Smooth muscle cell (in vitro differentiated cells): ENCODE measurements at regions not wholly inside any gene's neighbourhood (a gene's known extent, or its start where the extent isn't known, plus 50 kb on each side); places are given as distances from the start of the nearest gene placed in this dataset.

Experiments used
- DNase-seq: peaks from one replicate; lab custom pipeline; 2025; ENCODE audit not compliant: unreplicated experiment; lab: John Stamatoyannopoulos, UW
- H2AFZ ChIP-seq: fragments of 200-600 bp; sonication (generic); 2 replicates; pipeline ENCODE4 v1.6.0; 2016; ENCODE audit warnings: antibody characterized with exemption, low read depth, mild to moderate bottlenecking
- H3F3A ChIP-seq: fragments of 200-600 bp; sonication (generic); 2 replicates; pipeline ENCODE4 v1.6.0; 2017; ENCODE audit warnings: antibody characterized with exemption, low read depth
- H3K27ac ChIP-seq: fragments of 200-600 bp; sonication (generic); 2 replicates; pipeline ENCODE4 v1.5.1; 2016; ENCODE audit warnings: low read depth, mild to moderate bottlenecking
- H3K27me3 ChIP-seq: fragments of 200-600 bp; sonication (generic); 2 replicates; pipeline ENCODE4 v1.6.1; 2016; ENCODE audit warnings: low read depth, mild to moderate bottlenecking
- H3K36me3 ChIP-seq: fragments of 200-600 bp; sonication (generic); 2 replicates; pipeline ENCODE4 v1.5.1; 2016; ENCODE audit warnings: low read depth
- H3K4me1 ChIP-seq: fragments of 200-600 bp; sonication (generic); 2 replicates; pipeline ENCODE4 v1.5.1; 2016; ENCODE audit warnings: low read depth
- H3K4me2 ChIP-seq: fragments of 200-600 bp; sonication (generic); 2 replicates; pipeline ENCODE4 v1.6.0; 2016; ENCODE audit warnings: mild to moderate bottlenecking
- H3K4me3 ChIP-seq: fragments of 200-600 bp; sonication (generic); 2 replicates; pipeline ENCODE4 v1.5.1; 2016; ENCODE audit warnings: mild to moderate bottlenecking
- H3K79me2 ChIP-seq: fragments of 200-600 bp; sonication (generic); 2 replicates; pipeline ENCODE4 v1.6.0; 2016; ENCODE audit warnings: low read depth, mild to moderate bottlenecking
- H3K9ac ChIP-seq: fragments of 200-600 bp; sonication (generic); 2 replicates; pipeline ENCODE4 v1.6.0; 2016; ENCODE audit warnings: low read depth
- H3K9me3 ChIP-seq: fragments of 200-600 bp; sonication (generic); replicated peaks from 2 replicates; pipeline ENCODE4 v1.5.1; 2016; ENCODE audit warnings: low read depth
- H4K20me1 ChIP-seq: fragments of 200-600 bp; sonication (generic); 2 replicates; pipeline ENCODE4 v1.6.0; 2016; ENCODE audit warnings: low read depth
- WGBS: methylation state at CpG from one replicate; pipeline ENCODE4 v1.1.7; 2016; ENCODE audit warnings: low lambda C conversion rate; 5-methylcytosine and 5-hydroxymethylcytosine counted together
- TF ChIP-seq, protein P1 (sequence below): fragments of 200-600 bp; sonication (generic); IDR thresholded peaks from 2 replicates; pipeline ENCODE4 v1.5.1; 2017; ENCODE audit warnings: borderline replicate concordance, mild to moderate bottlenecking, antibody characterized with exemption; ENCODE audit not compliant: insufficient read depth, poor library complexity, severe bottlenecking

DNA sequence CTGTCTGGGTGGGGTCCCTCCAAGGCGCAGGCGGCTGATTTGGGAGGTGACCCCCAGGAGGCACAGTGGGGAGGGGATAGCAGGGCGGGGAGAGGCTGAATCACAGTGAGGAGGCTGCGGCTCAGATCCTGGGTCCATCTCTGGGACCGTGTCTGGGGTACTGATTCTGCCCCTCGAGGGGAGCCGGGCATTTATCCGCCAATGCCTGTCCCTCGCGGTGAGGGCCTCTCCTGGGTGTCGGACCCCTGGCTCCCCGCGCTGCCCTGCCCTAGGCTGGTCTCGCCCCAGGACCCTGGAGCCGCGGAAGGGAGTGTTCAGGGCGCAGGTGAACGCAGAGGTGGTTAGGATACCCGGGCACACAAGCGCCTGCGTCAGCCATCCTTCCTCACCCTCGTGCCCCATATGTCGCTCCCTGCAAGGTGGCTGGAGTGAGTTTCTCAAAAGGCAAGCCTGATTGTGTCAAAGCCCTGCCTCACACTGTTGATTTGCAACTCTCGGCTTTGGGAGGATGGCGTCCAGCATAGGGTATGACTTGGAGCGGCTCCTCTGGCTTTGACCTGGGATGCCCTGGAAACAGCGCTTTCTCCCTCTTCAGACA lies 530.9 kb downstream of the PTPRU start:
- DNase-seq, result no peak
- Histone ChIP-seq H3K9ac (no peak overlapping the region), H3K79me2 (no peaks in the 10 kb centered on the region), H3K27me3 (peaks cover 24% of the 10 kb centered on the region), H3K27ac (no peak overlapping the region), H3K4me1 (no peaks in the 10 kb centered on the region), H3K4me2 (no peak overlapping the region), H4K20me1 (no peaks in the 10 kb centered on the region), H3K4me3 (no peak overlapping the region), H3K9me3 (no peaks in the 10 kb centered on the region), H2AFZ (no peak overlapping the region), H3K36me3 (no peaks in the 10 kb centered on the region), H3F3A (no peaks in the 10 kb centered on the region)
- TF ChIP-seq, protein P1, sequence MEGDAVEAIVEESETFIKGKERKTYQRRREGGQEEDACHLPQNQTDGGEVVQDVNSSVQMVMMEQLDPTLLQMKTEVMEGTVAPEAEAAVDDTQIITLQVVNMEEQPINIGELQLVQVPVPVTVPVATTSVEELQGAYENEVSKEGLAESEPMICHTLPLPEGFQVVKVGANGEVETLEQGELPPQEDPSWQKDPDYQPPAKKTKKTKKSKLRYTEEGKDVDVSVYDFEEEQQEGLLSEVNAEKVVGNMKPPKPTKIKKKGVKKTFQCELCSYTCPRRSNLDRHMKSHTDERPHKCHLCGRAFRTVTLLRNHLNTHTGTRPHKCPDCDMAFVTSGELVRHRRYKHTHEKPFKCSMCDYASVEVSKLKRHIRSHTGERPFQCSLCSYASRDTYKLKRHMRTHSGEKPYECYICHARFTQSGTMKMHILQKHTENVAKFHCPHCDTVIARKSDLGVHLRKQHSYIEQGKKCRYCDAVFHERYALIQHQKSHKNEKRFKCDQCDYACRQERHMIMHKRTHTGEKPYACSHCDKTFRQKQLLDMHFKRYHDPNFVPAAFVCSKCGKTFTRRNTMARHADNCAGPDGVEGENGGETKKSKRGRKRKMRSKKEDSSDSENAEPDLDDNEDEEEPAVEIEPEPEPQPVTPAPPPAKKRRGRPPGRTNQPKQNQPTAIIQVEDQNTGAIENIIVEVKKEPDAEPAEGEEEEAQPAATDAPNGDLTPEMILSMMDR, result no peak
- 89% methylated on average over 24 of the region's 27 CpGs for WGBS

DNA sequence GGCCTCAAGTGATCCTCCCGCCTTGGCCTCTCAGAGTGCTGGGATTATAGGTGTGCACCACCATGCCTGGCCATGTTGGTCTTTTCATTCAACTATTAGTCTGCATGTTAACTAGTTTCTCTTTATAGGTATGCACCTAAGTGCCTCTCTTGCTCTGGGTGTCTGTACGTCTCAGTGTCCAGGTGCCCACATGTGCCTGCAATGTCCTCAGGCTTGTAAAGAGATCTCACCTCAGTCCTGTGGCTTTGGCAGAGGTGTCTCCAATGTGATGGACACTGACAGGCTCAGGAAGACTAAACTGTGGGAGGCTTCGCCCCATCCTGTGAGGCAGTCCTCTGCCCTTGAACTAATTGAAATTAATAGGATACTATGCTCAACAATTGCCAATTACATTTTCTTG lies 526.3 kb downstream of the PTPRU start:
- Histone ChIP-seq H3K9ac (no peak overlapping the region), H3F3A (no peaks in the 10 kb centered on the region), H3K9me3 (no peaks in the 10 kb centered on the region), H3K4me2 (no peak overlapping the region), H3K27ac (no peak overlapping the region), H2AFZ (no peak overlapping the region), H3K27me3 (peaks cover 17% of the 10 kb centered on the region), H4K20me1 (no peaks in the 10 kb centered on the region), H3K4me3 (no peak overlapping the region), H3K36me3 (no peaks in the 10 kb centered on the region), H3K79me2 (no peaks in the 10 kb centered on the region), H3K4me1 (no peaks in the 10 kb centered on the region)
- WGBS, result 78% methylated on average over 3 of the region's 3 CpGs
- DNase-seq, result no peak
- TF ChIP-seq, protein P1, result no peak

DNA sequence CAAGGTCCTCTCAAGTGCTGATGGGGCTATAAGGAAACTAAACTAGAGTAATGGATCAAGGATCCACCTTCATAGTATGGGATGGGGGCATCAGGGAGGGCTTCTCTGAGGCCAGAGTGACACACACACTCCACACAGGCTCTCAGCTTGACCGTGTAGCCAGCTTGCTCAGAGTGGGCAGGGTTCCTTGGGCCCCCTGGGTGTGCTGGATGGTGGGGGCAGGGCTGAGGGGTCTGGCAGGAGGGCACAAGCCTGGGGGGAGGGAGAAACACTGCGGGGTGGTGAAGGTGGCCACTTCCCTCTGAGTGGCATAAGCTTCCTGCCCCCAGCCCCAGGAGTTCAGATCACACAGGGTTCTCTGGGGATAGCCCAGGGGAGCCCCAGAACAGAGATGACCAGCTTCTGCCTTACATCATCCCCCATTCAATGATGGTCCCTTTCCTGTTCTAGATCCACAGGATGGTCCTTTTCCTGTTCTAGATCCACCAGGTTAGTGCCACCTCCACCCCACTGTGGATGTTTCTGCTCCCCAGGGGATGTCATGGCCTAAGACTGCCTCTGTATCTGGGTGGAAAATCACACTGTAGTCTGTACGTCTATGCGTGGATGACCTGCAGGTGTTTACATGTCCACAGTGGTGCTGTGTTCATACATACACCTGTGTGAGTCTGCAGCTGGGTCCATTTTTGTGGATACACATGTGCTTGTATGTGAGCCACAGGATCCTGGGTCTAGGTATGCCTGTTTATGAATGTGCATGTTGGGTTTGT lies 525.0 kb downstream of the PTPRU start:
- H3K36me3 ChIP-seq, result no peaks in the 10 kb centered on the region
- H3K4me3 ChIP-seq, result no peak overlapping the region
- no peak overlapping the region for H3K9ac ChIP-seq
- no peak overlapping the region for H3K4me2 ChIP-seq
- H2AFZ ChIP-seq, result no peak overlapping the region
- H3K27ac ChIP-seq, result no peak overlapping the region
- no peak for DNase-seq
- no peaks in the 10 kb centered on the region for H4K20me1 ChIP-seq
- H3K27me3 ChIP-seq, result peaks cover 18% of the 10 kb centered on the region
- TF ChIP-seq, protein P1, result no peak
- no peaks in the 10 kb centered on the region for H3F3A ChIP-seq
- no peaks in the 10 kb centered on the region for H3K9me3 ChIP-seq
- no peaks in the 10 kb centered on the region for H3K4me1 ChIP-seq
- H3K79me2 ChIP-seq, result no peaks in the 10 kb centered on the region
- WGBS, result 72% methylated on average over 4 of the region's 4 CpGs
